SHP77 (cell line): ENCODE measurements at regions not wholly inside any gene's neighbourhood (a gene's known extent, or its start where the extent isn't known, plus 50 kb on each side); places are given as distances from the start of the nearest gene placed in this dataset.

ENCODE experiments used
- DNase-seq, 2 experiments: peaks; one replicate each; lab custom pipeline; 2025; lab: John Stamatoyannopoulos, UW

DNA sequence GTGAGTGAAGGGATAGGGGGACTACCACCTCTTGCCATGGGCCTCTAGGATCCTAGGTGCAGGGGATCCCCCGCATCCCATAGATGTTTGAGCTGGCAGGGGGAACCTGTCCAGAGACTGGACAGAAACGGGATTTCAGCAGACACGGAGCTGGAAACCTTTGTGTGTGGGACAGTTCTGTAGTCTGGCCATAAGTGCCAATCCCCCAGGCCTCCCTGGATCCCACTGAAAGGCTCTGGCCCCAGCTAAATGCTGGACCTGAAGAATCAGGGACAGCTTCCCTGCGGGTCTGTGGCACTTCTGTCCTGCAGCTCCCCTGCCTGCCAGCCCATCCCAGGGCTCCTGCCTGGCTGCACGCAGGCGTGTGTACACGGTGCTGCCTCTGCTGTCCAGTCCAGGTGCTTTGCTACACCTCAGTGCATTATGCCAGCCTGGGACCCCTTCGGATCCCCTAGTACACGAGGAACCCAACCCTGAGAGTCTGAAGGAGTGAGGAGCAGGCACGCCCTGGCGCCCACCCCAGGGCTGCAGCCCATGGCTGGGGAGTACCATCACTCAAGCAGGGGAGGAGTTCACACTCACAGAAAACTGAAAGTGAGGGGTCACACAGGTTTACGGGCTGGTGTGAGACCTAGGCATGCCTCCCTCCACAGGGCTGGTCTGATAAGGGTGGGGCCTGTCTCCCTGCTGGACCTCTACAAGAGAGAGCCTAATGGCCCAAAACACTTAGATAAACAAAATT, 703.0 kb downstream of the ARAP2 start:
- DNase-seq: no peak

GRCh38 chr4:35541888-35542213, 702.5 kb downstream of the ARAP2 start:
- no peak for DNase-seq

- DNase-seq: no peak
These were observed 695.4 kb downstream of the ARAP2 start for GRCh38 chr4:35548921-35549320.

GRCh38 chr4:35556387-35556786, 687.9 kb downstream of the ARAP2 start:
- no peak for DNase-seq

- no peak for DNase-seq
These were observed 684.6 kb downstream of the ARAP2 start for GRCh38 chr4:35559559-35560365.

- no peak for DNase-seq
These were observed 681.5 kb downstream of the ARAP2 start for GRCh38 chr4:35562861-35563260.

- DNase-seq: no peak
These were observed 678.7 kb downstream of the ARAP2 start for GRCh38 chr4:35565640-35566039.

- no peak for DNase-seq
These were observed 653.3 kb downstream of the ARAP2 start for GRCh38 chr4:35591035-35591434.

DNA sequence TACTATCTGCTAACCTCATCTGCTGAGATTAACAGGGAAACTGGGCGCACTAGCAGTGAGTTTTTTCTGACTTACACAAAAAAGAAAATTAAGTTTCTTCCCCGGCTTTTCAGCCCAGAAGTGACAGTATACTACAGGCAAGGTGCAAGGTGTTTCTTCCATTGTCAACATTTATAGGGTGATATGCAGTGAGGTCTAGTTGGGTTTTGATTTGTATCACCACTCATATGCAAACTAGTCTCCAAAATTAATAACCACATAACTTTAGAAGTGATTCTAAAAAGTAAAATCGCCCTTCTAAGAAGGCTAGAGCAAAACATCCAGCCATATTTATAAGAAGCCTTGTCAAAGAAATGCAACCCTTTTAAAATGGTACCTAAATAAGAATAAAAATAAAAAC, 640.1 kb downstream of the ARAP2 start:
- no peak for DNase-seq

DNA sequence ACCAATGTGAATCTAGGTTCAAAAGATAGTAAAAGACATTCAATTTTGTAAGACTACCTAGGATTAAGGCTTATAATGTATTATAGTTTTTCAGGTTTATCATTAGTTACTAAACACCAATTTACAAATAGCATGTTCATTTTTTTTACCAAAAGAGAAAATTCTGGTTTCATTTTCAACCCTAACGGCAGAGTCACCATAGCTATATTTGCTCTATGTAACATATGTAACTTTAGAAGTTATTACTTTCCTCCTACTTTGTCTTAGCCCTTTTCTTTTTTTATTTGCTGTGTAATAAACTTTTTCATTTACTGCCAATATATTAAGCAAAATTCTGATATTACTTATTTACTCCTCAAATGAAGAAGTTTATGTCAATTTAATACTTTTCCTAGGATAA, 639.6 kb downstream of the ARAP2 start:
- DNase-seq: no peak

DNA sequence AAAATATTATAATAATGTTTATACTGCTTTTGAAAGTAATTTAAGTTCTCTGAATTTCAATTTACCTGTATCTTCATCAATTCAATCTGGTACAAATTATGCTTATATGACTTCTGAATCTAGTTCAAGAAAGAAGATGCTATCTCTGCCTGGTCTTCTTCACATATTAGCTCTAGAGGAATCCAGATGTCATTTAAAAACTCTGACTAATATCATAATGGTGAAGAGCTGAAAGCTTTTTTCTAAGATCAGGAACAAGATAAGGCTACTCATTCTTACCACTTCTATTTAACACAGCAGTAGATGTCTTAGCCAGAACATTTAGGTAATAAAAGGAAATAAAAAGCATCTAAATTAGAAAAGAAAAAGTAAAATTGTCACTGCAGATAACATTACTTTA, 636.1 kb downstream of the ARAP2 start:
- no peak for DNase-seq

- no peak for DNase-seq
These were observed 630.2 kb downstream of the ARAP2 start for GRCh38 chr4:35614120-35614519.

GRCh38 chr4:35639929-35640328, 604.4 kb downstream of the ARAP2 start:
- DNase-seq: no peak

GRCh38 chr4:35643661-35644060, 600.7 kb downstream of the ARAP2 start:
- DNase-seq: no peak

- no peak for DNase-seq
These were observed 599.7 kb downstream of the ARAP2 start for GRCh38 chr4:35644591-35644990.

DNA sequence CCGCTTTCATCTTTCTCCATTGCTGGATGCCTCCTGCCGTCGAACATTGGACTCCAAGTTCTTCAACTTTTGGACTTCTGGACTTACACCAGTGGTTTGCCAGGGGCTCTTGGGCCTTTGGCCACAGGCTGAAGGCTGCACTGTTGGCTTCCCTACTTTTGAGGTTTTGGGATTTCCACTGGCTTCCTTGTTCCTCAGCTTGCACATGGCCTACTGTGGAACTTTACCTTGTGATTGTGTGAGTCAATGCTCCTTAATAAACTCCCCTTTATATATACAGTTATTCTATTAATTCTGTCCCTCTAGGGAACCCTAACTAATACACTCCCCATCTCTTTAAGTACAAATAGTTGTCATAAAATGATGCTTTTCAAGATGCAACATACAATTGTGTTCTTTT, 595.3 kb downstream of the ARAP2 start:
- no peak for DNase-seq

DNA sequence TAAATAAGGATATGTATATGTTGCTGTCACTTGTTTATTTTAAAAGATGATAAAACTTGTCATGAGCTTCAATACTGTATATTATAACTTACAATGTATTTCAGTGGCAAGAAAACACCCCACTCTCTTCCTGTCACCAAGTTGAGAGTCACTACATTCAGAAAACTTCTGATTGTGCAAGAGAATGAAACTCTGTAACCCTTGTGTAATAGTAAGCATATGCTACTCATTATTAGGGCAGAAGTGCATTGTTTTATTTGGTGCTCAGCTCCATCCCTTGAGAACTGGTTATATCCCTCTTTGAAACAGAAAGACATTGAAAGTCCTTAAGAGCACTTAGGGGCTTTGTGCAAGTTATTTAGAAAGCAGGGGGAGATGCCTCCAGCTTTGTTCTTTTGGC, 594.5 kb downstream of the ARAP2 start:
- DNase-seq: no peak

DNA sequence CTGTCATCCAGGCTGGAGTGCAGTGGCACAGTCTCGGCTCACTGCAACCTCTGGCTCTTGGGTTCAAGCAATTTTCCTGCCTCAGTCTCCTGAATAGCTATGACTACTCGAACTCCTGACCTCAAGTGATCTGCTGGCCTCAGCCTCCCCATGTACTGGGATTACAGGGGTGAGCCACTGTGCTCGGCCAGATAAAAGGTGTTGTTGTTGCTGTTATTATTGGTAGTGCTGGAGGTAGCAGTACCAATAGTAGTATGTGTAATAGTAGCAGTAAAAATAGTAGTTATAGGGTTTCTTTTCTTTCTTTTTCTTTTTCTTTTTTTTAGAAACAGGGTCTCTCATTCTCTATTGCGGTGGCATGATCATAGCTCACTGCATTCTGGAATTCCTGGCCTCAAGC, 592.1 kb downstream of the ARAP2 start:
- no peak for DNase-seq

- DNase-seq: no peak
These were observed 590.9 kb downstream of the ARAP2 start for GRCh38 chr4:35653451-35653850.

- DNase-seq: no peak
These were observed 571.2 kb downstream of the ARAP2 start for GRCh38 chr4:35673137-35673536.

DNA sequence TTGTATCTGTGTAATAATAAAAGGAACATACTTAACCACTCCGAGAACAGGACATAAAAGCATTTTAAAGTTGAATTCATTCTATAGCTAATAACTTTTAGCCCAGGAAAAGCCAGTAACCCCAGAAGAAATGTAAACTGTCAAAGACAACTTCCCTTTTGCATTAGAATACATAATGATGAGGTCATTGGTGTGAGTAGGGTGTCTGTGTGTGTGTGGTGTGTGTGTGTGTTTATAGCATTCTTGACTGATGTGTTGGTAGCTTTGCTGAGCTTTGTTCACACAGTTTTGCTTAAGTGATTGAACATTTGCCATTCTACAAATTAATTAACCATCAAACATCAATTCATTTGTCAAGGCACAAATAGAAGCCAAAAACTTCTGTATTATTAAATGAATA, 559.6 kb downstream of the ARAP2 start:
- DNase-seq: no peak

GRCh38 chr4:35689870-35690269, 554.4 kb downstream of the ARAP2 start:
- DNase-seq: no peak

DNA sequence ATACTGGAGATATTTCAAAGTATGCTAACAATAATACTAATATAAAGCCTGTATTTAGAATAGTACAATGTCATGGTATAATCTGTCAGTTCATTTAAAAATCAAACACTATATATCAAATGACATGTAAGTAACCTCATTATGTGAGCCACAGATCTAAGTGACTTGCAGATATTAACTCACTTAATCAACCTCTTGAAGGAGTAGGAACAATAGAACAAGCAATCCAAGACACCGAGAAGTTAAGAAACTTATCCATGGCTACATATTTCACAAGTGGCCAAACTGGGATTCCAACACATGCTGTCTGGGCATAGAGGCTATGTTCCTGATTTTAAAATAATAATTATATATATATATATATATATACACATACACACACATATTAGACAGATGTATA, 554.0 kb downstream of the ARAP2 start:
- no peak for DNase-seq

DNA sequence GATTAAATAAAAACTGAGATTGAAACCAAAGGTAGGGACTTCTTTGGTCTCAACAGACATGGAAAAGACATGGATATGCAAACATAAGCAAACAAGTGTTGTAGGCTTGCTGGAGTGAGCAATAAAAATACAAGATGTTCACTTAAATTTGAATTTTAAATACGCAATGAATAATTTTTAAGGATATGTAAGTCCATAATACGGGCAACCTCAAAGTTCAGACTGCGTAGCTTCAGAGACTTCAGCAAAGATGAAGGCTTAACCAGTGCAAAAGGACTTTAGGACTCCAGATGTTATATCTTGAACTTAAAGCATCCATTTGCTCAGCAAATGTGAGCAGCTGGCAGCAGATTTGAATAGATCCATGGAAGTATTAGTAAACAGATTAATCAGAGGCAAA, 549.3 kb downstream of the ARAP2 start:
- no peak for DNase-seq
